Superior temporal gyrus (tissue), 1 donor: ENCODE measurements at regions not wholly inside any gene's neighbourhood (a gene's known extent, or its start where the extent isn't known, plus 50 kb on each side); places are given as distances from the start of the nearest gene placed in this dataset.

Source experiments
- DNase-seq: peaks from one replicate; pipeline ENCODE4 v3.0.0-alpha.2; 2016; ENCODE audit errors: extremely low spot score

DNA sequence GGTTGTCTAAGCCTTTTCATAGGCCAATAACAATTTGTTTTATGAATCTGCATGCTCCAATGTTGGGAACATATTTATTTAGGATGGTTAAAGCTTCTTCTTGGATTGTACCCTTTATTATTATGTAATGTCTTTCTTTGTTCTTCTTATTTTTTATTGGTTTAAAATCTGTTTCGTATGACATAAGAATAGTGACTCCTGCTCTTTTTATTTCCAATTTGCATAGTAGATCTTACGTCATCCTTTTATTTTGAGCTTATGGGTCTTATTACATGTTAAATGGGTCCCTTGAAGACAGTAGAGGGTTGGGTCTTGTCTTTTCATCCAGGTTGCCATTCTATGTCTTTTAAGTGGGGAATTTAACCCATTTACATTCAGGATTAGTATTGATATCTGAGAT is 561.9 kb upstream of the GHITM start:
- no peak for DNase-seq

DNA sequence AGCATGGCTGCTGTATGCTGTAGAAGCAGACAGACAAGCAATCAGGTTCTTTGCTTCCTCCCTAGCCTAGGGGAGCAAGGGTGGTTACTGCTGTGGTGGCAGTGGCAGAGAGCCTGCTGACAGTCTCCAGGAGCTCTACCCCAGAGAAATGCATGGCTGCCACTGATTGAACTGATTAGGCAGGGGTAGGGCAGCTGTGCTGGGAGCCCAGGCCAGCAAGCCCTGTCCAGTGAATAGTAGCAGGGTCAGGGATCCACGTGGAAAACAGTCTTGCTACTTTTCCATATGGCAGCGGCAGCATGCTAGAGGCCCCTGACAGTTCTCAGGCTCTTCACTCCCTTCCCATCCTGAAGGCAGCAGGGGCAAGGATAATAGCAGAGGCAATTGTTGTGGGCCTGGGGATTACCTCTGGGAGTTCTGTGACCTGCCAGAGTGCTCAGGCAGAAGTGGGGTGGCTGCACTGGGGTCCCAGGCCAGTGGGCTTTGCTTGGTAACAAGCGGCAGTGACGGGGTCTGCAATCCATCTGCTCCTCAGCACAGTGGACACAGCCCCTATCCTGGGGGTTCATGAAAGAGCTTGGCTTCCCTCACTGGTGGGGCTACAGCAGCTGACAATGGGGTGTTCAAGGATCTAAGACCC is 558.8 kb upstream of the GHITM start:
- no peak for DNase-seq

DNA sequence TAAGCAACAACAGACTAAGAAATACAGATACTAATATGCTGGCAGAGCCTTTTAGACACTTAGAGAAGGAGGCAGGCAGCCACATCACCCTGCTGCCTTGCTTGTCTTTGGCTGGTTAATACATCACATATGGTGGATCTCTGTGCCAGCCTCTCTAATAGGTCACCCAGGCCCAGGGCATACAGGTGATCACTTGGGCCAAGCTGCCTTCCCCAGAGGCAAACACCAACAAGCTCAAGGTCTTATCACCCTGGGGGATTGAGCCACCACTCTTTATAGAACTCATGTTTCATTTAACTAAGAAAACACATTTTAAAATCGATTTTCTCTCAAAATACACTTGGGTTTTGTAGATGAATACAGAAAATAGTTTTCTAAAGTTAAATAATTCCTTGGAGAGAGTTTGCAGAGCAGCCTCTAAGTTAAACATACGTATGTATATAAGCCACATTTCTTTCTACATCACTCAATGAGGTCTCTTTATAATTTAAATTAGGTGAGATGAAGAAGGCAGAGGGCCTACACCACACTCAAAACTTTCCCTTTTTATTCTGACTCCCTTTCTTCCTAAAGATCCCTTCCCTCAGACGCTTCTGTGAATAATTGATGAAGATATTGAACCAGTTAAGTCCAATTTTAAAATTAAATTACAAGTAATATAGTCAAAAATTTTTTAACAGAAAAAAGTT is 556.8 kb upstream of the GHITM start:
- DNase-seq: no peak

DNA sequence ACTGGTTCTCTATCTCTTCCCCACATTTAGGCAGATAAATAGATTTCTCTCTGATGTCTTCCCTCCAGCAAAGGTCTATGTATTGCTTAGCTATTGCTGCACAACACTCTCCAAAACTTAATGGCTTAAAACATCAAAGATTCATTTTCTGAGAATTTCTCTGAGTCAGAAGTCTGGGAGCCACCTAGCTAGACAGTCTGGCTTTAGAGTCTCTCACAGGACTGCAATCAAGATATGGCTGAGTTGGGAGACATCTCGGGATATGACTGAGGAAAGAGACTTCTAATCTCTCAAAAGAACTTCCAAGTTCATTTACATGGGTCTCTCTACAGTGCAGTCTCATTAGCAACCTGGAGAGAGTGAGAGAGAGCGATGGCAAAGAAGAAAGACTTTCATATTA is 553.6 kb upstream of the GHITM start:
- no peak for DNase-seq

DNA sequence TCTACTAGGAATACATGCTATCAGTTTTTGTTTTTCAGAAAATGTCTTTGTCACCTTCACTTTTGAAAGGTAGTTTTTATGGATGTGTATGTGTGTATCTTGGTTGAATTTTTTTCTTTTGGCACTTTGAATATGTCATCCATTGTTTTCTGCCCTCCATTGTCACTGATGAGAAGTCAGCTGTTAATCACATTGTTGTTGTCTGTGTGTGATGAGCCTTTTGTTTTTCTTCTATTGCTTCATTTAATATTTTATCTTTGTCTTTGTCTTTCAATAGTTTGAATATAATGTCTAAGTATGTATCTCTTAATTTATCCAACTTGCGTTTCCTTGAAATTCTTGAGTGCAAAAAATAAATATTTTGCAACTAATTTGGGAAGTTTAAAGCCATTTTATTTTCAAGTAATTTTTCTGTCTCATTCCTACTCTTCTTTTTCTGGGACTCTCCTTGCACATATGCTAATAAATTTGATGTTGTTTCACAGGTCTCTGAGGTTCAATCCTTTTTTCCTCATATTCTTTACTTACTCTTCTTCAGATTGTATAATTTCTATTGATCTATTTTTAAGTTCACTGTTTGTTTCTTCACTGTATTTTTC is 546.9 kb upstream of the GHITM start:
- DNase-seq: no peak

DNA sequence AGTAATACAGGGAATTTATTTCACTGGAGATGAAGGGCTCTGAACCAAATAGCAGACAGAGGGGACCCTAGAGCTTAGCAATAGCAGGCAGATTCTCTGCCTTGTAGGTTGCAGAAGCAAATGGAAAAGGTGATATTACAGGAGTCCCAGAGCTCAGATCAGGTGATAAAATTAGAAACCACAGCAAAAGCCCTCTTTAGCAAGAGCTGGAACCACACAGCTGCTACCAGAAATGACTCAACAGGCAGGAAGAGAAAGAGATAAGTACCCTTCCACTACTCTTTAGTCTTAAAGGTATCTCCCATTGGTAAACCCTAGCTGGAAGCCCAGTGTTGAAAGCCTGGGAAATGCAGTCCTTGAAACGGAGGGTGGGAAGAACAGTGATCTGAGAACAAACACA is 535.6 kb upstream of the GHITM start:
- no peak for DNase-seq

DNA sequence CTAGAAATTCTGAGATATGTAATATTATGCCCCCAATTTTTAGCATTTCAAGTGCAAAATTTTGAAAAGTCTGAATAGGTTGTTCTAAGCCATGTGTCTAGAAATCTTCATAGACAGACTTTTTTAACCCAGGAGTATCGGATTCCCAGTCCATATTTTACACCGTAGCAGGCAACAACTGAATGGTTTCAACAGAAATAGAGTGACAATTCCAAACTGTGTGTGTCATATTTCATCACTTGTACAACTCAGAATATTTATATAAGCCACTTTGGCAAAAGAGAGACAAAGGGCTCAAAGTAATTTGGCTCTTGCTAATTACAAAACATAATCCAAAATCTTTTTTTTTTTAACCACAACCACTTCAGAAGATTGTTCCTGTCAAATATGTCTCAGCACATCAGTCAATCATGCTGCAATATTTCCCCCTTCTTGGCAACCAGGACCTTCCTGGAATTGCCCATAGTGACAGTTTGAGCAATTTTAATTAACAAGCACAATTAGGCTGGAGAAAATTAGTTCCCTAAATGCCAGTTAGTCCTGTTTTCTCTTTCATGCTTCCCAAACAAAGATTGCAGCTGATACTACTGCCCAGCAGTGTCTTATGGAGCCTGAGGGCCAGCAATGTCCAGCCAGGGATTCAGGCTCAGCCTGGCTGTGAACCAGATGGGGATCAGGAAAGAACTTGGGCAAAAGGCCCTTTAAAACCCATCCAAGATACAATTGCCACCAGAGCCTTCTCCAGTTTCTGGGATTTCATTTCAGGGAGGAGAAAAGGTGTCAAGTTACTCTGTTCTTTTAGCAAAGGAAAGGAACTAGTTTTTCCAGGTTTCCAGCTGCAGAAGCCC is 533.3 kb upstream of the GHITM start:
- DNase-seq: no peak

DNA sequence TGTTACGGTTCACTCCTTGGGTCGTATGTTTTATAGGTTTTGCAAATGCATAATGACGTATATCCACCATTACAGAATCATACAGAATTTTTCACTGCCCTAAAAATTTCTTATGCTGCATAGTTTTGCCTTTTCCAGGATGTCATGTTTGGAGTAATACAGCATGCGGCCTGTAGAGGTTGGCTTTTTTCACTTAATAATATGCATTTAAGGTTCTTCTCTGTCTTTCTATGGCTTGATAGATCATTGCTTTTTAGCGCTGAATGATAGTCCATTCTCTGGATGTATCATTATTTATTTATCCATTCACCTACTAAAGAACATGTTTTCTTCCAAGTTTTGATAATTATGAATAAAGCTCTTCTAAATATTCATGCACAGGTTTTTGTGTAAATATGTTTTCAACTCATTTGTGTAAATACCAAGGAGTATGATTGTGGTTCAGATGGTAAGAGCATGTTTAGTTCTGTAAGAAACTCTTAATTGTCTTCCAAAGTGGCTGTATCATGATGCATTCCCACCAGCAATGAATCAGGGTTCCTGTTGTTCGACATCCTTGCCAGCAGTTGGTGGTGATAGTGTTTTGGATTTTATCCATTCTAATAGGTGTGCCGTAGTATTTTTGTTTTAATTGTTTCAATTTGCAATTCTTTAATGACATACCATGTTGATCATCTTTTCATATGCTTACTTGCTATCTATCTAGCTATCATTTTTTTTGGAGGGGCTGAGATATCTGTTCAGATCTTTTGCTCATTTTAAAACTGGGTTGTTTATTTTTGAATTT is 531.2 kb upstream of the GHITM start:
- no peak for DNase-seq

DNA sequence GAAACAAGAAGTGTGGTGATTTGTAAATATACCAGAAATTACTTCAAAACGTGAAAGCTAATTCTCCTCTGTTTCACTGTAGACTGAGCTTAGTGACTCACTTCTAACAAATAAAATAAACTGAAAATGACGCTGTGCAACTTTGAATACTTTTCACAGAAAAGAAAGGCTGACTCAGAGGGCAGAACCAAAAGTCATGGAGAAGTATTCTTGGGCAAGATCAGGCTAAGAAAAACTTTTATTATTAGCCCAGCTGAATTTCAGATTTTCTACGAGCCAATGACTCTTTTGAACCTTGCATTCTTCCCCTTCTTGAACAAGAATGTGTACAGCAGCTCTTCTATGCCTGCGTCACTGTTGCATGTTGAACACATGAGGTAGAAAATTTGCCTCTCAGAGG is 527.3 kb upstream of the GHITM start:
- DNase-seq: no peak

DNA sequence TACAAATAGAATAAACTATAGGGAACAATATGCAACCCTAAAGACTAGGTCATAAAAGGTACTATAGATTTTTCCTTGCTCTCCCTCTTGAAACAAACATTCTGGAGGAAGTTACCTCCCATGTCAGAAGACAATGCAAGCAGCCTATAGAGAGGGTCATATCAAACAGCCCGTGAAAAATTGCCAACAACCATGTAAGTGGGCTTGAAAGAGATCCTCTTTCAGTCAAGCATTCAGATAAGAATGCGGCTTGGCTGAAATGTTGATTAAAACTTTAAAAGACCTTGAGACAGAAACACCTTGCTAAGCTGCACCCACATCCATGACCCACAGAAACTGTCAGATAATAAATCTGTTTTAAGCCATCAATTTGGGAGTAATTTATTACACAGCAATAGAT is 526.6 kb upstream of the GHITM start:
- no peak for DNase-seq

DNA sequence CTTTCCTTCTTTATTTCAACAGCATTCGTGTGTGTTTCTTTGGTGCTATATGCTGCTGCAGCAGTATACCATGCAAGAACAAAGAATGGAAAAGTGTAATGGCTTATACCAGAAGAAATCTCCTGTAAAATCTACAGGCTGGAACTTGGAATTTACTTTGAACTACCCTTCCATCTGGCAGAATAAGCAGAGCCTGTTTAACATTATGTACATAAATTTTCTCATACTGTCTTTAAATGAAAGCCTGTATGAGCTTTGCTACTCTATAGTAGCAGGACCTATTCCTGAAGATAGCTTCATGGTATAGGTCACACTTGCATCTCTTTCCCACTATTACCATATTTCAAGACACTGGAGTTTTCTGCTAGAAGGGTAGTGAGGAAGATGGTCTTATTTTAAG is 522.1 kb upstream of the GHITM start:
- no peak for DNase-seq

DNA sequence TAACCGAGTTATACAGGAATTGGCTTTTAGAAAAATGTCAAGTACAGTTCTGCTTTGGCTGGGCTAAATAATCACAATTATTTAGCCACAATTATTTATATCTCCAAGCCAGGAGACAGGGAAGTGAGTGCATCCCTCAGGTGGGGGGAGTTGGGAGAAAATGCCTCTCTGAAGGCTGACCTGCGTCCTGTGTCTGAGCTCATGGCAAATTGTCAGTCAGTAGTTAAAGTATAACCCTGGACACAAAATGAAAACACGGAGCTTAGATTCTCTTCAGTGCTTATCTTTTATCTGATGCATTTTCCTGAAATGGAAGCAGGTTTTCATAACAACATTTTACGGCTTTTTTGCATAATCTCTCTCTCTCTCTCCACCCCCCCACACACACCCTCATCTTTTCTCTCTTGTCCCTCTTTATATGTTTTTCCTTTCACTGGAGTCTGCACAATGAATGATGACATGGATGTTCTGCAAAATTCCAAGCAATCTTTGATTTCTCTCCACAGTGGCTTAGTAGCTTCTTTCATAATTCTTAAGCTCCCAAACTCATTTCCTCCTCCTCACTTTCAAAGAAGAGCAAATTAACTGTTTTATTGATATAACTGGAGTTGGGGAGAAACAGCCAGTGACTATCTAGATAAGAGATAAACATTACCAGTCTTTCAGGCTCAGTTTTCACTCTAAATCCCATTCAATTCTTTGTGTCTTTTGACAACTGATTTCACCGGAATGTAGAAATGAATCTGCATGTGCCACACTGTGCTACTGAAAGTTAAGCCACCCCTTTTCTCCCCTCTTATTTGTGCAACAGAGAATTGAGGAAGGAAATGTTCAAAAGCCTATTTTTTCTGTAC is 521.4 kb upstream of the GHITM start:
- no peak for DNase-seq

DNA sequence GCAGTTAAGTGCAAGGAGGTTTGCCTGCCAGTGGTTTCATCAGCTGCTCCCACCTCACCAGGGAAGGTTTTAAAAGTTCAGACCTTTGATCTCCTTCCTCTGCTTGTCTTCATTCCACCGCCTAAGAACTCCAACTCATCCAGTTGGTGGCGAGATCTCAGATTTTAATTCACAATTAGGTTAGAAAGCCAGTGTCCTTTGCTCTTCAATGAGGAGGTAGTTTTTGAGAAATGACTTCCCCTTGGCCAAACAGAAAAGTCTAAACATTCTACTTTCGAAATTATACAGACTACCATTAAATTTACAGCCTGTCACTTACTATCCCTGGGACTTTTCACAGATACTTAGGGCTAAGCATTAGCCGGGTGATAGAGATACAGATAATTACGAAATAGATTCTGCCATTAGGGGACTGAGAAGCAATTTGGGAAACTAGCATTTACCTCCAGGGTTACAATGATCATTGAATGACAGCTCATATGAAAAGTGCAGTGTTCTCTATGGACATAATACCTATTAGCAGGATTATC is 513.4 kb upstream of the GHITM start:
- DNase-seq: no peak

DNA sequence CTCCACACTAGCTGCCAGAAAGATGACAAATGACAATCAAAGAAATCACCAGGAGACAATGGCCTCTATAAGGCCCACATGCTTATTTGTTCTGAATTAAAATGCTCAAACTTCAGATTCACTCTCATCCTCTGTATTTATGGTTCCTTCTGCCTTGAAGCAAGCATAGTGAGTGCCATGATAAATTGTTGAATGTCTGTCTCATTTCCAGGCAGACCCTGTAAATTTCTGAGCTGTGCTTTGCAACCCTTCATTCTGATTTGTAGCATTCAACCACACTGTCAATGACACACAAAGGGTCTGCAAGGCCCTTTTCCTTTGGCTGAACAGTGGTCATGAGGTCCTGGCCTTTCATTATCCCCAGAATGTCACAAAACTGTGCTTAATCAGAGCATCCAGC is 506.6 kb upstream of the GHITM start:
- no peak for DNase-seq

DNA sequence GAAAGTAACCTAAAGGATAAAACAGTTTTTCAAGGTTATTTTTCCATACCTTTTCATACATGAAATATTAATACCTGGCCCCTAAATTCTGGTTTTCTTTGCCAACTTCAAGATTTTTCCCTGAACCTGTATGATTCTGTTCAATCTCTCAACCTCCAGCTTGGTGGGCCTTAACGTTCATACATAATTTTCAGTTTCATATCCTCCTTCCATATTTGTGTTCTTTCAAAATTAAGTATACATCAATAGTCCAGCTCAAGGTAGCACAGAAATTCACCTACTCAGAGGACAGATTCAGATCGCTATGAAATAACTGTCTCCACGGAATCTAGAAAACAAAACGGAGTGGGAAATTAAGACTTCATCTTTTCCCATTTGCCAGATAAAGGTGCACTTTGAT is 505.8 kb upstream of the GHITM start:
- no peak for DNase-seq

DNA sequence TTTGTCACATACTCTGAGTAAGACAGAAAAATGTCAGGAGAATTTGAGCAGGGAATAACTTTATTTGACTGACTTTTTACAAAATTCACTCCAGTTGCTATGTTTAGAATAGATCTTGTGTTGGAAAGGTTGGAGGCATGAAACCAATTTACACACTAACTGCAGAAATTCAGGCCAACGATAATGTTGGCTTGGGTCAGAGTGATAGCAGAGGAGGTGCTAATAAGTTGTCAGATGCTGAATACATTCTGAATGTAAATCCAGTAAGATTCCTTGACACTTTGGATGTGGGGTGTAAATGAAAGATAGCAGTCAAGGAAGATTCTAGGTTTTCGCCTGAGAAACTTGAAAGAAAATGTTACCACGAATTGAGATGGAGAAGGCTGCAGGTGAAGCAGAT is 502.5 kb upstream of the GHITM start:
- DNase-seq: no peak

DNA sequence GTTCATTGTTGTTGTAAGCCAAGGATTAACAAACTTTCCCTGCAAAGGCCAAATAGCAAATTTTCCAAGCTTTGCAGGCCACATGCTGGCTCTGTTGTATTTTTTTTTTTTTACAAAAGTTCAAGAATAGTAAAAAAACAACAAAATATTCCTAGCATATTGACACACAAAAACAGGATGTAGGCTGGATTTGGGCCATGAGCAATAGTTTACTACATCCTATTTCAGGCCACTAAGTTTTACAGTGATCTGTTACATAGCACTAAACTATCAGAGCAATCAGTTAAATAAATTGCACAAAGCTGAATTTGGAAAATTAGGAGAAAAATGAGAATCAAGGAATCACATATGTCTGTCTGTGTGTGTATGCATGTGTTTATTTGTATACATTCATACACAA is 491.8 kb upstream of the GHITM start:
- no peak for DNase-seq

DNA sequence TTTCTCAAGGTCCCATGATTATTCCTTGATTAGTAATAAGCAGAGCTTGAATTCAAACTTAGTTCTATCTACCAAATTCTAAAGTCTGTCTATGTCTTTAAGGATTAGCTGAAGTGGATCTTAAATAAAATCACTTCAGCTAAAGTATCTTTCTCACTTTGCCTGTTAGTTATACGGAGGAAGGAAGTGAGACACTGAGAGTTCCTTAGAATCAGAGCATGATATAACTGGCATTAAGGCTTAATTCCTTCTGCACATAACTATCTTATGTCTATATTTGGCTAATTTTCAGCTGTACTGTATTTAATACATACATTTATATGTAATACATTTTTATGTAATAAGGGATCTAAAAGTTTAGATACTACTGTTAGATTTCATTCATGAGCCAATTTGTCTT is 491.1 kb upstream of the GHITM start:
- no peak for DNase-seq

DNA sequence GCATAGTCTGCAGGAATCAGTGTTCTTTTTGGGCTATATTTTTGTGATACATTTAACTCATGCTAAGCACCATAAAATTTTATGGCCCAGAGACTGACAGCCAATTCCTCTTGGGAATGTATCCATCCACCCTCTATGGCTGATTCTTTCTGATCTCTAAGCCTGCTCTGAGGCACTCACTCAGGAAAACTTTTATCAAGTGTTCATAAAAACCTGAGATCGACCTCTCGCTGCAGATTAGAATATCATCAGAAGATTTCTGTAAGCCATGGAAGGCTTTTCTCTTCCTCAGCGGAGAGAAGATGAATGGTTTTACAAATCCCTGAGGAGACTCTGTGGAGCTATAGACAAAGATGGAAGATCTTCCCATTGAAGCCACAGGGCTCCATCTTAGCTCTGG is 489.8 kb upstream of the GHITM start:
- DNase-seq: no peak

DNA sequence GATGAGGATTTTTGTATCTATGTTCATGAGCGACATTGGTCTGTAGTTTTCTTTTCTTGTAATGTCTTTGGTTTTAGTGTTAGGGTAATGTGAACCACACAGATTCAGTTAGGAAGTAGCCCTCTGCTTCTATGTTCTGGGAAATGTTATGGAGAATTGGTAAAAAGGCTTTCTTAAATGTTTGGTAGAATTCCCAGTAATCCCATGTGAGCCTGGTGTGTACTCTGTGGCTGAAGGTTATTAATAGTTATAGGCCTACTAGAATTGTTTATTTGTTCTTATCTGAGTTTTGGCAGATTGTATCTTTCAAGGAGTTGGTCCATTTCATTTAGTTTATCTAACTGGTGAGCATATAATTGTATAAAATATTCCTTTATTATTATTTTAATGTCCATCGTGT is 484.6 kb upstream of the GHITM start:
- DNase-seq: no peak

DNA sequence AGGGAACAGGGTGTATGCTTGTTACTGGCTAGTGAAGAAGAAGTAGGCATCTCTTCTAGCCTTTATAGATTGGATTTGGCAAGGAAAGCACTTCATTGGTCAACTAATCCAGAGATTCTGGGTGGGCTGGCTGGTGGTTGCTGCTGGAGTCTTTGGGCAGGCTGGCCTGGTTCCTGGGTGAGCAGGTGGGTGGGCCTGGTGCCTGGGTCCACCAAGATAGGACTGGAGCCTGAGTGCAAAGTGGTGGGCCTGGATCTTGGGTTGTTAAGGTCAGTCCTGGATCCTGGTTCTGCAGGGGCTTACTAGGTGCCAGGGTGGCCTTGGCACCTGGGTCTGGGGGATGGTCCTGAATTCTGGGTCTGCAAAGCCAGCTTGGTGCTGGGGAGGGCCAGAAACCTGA is 482.4 kb upstream of the GHITM start:
- DNase-seq: no peak
